Tibial nerve (tissue), 4 donors: ENCODE measurements at regions not wholly inside any gene's neighbourhood (a gene's known extent, or its start where the extent isn't known, plus 50 kb on each side); places are given as distances from the start of the nearest gene placed in this dataset.

Source experiments
- DNase-seq, 2 donors: peaks; one replicate each; pipeline ENCODE4 v3.0.0-alpha.2; 2019; ENCODE audit warnings: low spot score in 2 of 2
- H3K27ac ChIP-seq, 4 donors: fragments of 200-600 bp; sonication (generic) in 3 of 4; one replicate each; pipeline ENCODE4 v1.5.1; 2017 to 2019; ENCODE audit warnings: mild to moderate bottlenecking in 1 of 4
- H3K27me3 ChIP-seq, 2 donors: fragments of 200-600 bp; sonication (generic) in 1 of 2; one replicate each; pipeline versions ENCODE4 v1.5.1 to v1.6.0; 2017 to 2019
- H3K36me3 ChIP-seq, 3 donors: fragments of 200-600 bp; sonication (generic); one replicate each; pipeline ENCODE4 v1.5.1; 2018 to 2019
- H3K4me1 ChIP-seq, 4 donors: fragments of 200-600 bp; sonication (generic) in 3 of 4; one replicate each; pipeline ENCODE4 v1.5.1; 2017 to 2019
- H3K4me3 ChIP-seq, 4 donors: fragments of 200-600 bp; sonication (generic) in 3 of 4; one replicate each; pipeline ENCODE4 v1.5.1; 2017 to 2019; ENCODE audit warnings: mild to moderate bottlenecking in 1 of 4, moderate library complexity in 1 of 4
- H3K9me3 ChIP-seq, 4 donors: fragments of 200-600 bp; sonication (generic) in 3 of 4; one replicate each; pipeline ENCODE4 v1.5.1; 2017 to 2019
- CTCF ChIP-seq, 5 experiments: fragments of 200-600 bp in 3 of 5; fragments of 450-650 bp in 2 of 5; sonication (generic) in 3 of 5; IDR thresholded peaks; one replicate each; pipeline ENCODE4 v1.5.1; 2016 to 2019; ENCODE audit warnings: antibody characterized with exemption in 5 of 5, mild to moderate bottlenecking in 3 of 5, moderate library complexity in 2 of 5
- EP300 ChIP-seq, 2 donors: sonication (generic); formaldehyde crosslinking; IDR thresholded peaks; one replicate each; pipeline ENCODE4 v1.6.1; 2017; ENCODE audit warnings: antibody characterized with exemption in 2 of 2, mild to moderate bottlenecking in 1 of 2
- POLR2A ChIP-seq, 2 donors: fragments of 450-650 bp; IDR thresholded peaks; one replicate each; pipeline ENCODE4 v1.6.1; 2017; ENCODE audit warnings: antibody characterized with exemption in 2 of 2, mild to moderate bottlenecking in 2 of 2, moderate library complexity in 2 of 2
- WGBS, 2 donors: methylation state at CpG; one replicate each; pipeline ENCODE4 v1.1.5; 2018; 5-methylcytosine and 5-hydroxymethylcytosine counted together

DNA sequence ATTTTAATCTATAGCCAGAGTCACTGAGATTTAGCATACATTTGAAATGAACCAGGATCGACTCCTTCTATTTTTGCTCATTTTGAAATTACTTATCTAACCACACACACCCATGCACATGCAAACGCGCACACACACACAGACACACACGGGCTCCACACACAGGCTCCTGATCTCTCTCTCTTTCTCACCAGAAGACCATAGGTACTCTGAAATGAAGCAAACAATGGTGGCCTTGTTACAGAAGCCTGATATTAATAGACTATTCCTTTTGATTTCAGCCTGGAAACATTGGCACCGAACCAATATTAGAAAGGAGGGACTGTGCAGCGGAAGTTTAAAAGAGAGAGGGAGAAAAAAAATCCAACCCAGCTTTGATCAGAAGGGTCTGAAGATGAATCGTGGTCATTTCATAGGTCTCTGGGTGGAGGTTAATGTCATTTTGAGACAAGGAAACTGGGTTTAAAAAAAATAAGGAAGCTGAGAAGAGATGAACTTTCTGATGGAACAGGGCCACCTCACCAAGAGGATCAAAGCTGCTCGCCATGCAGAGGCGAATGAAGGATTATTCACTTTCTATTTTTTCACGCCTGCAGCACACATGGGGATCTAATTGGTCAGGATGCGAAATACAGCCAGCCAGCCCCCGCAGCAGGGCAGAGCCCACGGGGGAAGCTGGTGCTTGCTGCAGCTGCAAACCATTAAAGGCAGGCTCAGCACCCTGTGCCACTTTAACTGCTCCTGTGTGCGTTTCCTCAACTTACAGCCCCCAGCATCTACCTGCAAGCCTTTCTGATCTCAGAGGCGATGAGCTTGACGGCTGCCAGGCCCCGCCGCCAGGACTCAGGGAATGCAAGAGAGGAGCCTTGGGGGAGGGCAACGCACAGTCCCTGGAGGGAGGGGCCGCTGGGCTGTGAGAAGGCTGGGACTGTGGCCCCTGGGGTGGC, 88.8 kb downstream of the HES1 start:
- Histone ChIP-seq H3K4me3 (no peak overlapping the region), H3K27me3 (peaks cover 0 to 7% of the 10 kb centered on the region in 2 donors), H3K4me1 (peaks cover 0 to 14% (median 3%) of the 10 kb centered on the region in 4 donors), H3K9me3 (no peaks in the 10 kb centered on the region), H3K36me3 (no peaks in the 10 kb centered on the region), H3K27ac (no peak overlapping the region)
- no peak for DNase-seq
- TF ChIP-seq POLR2A (IDR thresholded peaks at IDR 0.05) (no peak), EP300 (IDR thresholded peaks at IDR 0.05) (no peak), CTCF (IDR thresholded peaks at IDR 0.05) (no peak)
- 29 to 40% methylated on average over 19 of the region's 20 CpGs for WGBS, 2 donors

DNA sequence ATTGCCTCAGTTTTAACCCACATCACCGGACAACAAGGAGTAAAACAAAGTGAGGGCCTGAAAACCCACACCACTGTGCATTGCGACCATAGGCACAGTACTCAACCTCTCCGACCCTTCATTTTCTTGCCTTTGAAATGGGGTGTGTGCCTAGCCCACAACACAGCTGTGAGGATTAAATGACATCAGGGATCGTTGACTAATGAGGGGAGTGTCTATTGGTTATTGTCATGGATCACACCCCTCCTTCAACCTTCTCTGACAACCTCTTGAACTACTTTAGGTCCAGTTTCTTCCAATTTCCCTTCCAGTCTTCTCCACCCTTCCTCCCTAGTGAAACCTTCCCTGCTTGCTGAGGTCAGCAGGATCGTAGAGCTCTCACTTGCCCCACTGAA, 89.5 kb downstream of the HES1 start:
- Histone ChIP-seq H3K4me1 (peaks cover 0 to 14% (median 3%) of the 10 kb centered on the region in 4 donors), H3K4me3 (no peak overlapping the region), H3K27me3 (peaks cover 0 to 7% of the 10 kb centered on the region in 2 donors), H3K9me3 (no peaks in the 10 kb centered on the region), H3K27ac (no peak overlapping the region), H3K36me3 (no peaks in the 10 kb centered on the region)
- WGBS, 2 donors, result 64 to 67% methylated on average over 5 of the region's 5 CpGs
- TF ChIP-seq EP300 (IDR thresholded peaks at IDR 0.05) (no peak), POLR2A (IDR thresholded peaks at IDR 0.05) (no peak), CTCF (IDR thresholded peaks at IDR 0.05) (no peak)
- no peak for DNase-seq

DNA sequence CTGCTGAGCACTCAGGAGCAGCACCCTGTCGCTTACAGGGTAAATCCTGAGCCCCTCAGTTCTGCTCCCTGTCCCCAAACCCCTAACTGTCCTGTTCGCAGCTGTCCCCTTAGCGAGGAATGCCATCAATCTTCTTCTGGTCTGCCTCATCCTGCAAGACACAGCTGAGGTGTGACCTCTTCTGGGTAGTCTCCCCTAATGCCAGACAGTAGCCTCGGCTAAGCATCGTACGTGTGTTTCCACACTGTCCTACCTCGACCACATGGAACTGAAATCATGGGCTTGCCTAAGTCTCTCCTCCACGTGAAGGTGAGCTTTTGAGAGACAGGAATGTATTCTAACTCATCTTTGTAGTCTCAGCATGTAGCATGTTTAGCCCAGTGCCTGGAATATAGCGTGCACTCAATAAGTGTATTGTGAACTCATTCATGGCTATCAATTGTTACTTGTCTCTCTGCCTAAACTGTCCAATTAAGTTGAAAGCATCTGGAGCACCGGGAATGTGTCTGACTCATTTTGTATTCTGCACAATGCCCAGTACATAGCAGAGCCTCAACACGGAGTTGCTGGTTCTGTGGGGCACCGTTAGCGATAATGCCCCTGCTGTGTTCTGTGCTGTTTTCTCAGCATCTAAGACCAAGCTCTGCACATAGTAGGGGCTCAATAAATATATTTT, 90.2 kb downstream of the HES1 start:
- H3K36me3 ChIP-seq, result no peaks in the 10 kb centered on the region
- no peak overlapping the region for H3K4me3 ChIP-seq
- no peaks in the 10 kb centered on the region for H3K9me3 ChIP-seq
- TF ChIP-seq POLR2A (IDR thresholded peaks at IDR 0.05) (no peak), EP300 (IDR thresholded peaks at IDR 0.05) (no peak), CTCF (IDR thresholded peaks at IDR 0.05) (no peak)
- no peak for DNase-seq
- peaks cover 0 to 14% (median 3%) of the 10 kb centered on the region in 4 donors for H3K4me1 ChIP-seq
- 58 to 70% methylated on average over 13 of the region's 13 CpGs for WGBS, 2 donors
- peaks cover 0 to 7% of the 10 kb centered on the region in 2 donors for H3K27me3 ChIP-seq
- H3K27ac ChIP-seq, result no peak overlapping the region

- Histone ChIP-seq H3K4me3 (no peak overlapping the region), H3K9me3 (no peaks in the 10 kb centered on the region), H3K4me1 (no peaks in the 10 kb centered on the region), H3K27ac (no peak overlapping the region), H3K27me3 (no peaks in the 10 kb centered on the region), H3K36me3 (no peaks in the 10 kb centered on the region)
- no peak for TF ChIP-seq CTCF (IDR thresholded peaks at IDR 0.05)
- TF ChIP-seq POLR2A (IDR thresholded peaks at IDR 0.05), result no peak
- TF ChIP-seq EP300 (IDR thresholded peaks at IDR 0.05), result no peak
- 58 to 64% methylated on average over 14 of the region's 14 CpGs for WGBS, 2 donors
- DNase-seq, result no peak
Observed at GRCh38 chr3:194231929-194232832, 96.2 kb downstream of the HES1 start.
